DMS114 treated with DMSO at 0.1 percent for 48 hours (cell line): ENCODE measurements at regions not wholly inside any gene's neighbourhood (a gene's known extent, or its start where the extent isn't known, plus 50 kb on each side); places are given as distances from the start of the nearest gene placed in this dataset.

Experiments
- DNase-seq: peaks from one replicate; lab custom pipeline; 2025; ENCODE audit not compliant: unreplicated experiment; lab: John Stamatoyannopoulos, UW

GRCh38 chr10:60441515-60441914 is 51.8 kb upstream of the ANK3 start:
- DNase-seq, result peak; percentile 38

GRCh38 chr10:60439641-60440040 is 50.0 kb upstream of the ANK3 start:
- DNase-seq, result no peak
